GM23248 (cell line): ENCODE measurements at regions not wholly inside any gene's neighbourhood (a gene's known extent, or its start where the extent isn't known, plus 50 kb on each side); places are given as distances from the start of the nearest gene placed in this dataset.

Source experiments
- EZH2 ChIP-seq: fragments of 200-600 bp; sonication (generic); IDR thresholded peaks from 2 replicates; pipeline ENCODE4 v1.6.1; 2018; ENCODE audit warnings: antibody characterized with exemption, mild to moderate bottlenecking; ENCODE audit not compliant: insufficient read depth, poor library complexity, severe bottlenecking
- EZH2phosphoT487 ChIP-seq: fragments of 200-600 bp; sonication (generic); IDR thresholded peaks from 2 replicates; pipeline ENCODE4 v1.6.1; 2018; ENCODE audit warnings: antibody characterized with exemption, moderate library complexity, mild to moderate bottlenecking, low read depth; ENCODE audit not compliant: insufficient read depth

- TF ChIP-seq EZH2: no peak
- TF ChIP-seq EZH2phosphoT487: no peak
Observed at GRCh38 chr6:74715355-74716085, 490.3 kb downstream of the COL12A1 start.
